GM10248 (cell line): ENCODE measurements at regions not wholly inside any gene's neighbourhood (a gene's known extent, or its start where the extent isn't known, plus 50 kb on each side); places are given as distances from the start of the nearest gene placed in this dataset.

Source experiments
- CTCF ChIA-PET: fragments of 300-600 bp; sonication (Branson Sonifier 250); formaldehyde crosslinking; extraction: SDS; loops from one replicate; lab custom pipeline; 2021; ENCODE audit warnings: antibody characterized with exemption; lab: Yijun Ruan, JAX
- POLR2A ChIA-PET: fragments of 350-650 bp; sonication (Branson Sonifier 250); formaldehyde crosslinking; extraction: SDS; loops from one replicate; lab custom pipeline; 2020; ENCODE audit warnings: antibody characterized with exemption; lab: Yijun Ruan, JAX
- DNase-seq: peaks from one replicate; pipeline ENCODE4 v3.0.0; 2012; ENCODE audit errors: extremely low spot score
- CTCF ChIP-seq: IDR thresholded peaks from 2 replicates; pipeline ENCODE4 v1.5.1; 2012; ENCODE audit warnings: mild to moderate bottlenecking, low read depth; ENCODE audit errors: extremely low read depth, missing control alignments, control extremely low read depth

DNA sequence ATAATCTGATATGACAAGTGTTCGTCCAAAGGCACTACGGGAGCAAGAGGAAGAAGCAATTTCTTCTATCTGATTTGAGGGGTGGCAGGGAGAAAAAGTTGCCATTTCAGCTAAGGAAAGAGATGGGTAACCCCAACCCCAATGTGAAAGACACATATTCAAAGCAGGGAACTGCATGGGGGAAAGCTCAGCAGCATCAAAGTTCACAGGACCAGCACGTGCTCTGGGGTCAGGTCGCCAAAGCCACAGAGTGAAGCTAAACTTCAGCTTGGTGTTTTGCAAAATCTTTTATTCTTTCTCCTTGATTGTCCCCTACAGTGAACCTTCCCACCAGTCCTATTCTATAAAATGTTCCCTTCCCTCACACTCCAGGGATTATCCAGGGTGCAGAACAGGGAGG lies 112.8 kb upstream of the PPP2R2D start:
- no peak for TF ChIP-seq CTCF
- ChIA-PET CTCF (interaction anchor here (0.8 to 3.7 kb wide), 5 partner anchors 14 to 334 kb away, joined by 3 to 16 read pairs (median 3); no protein-coding TSS in a partner anchor), POLR2A (no interaction called here)
- DNase-seq, result no peak

- ChIA-PET CTCF (interaction anchor here (1.3 to 3.7 kb wide), 2 partner anchors 87 to 334 kb away, joined by 3 to 16 read pairs; no protein-coding TSS in a partner anchor), POLR2A (no interaction called here)
- no peak for TF ChIP-seq CTCF
- no peak for DNase-seq
Observed at GRCh38 chr10:131788386-131788785, 112.4 kb upstream of the PPP2R2D start.

- ChIA-PET CTCF (interaction anchor here (3.7 kb wide), 1 partner anchor 335 kb away, joined by 16 read pairs; no protein-coding TSS in a partner anchor), POLR2A (no interaction called here)
- no peak for DNase-seq
- no peak for TF ChIP-seq CTCF
Observed at GRCh38 chr10:131789516-131789915, 111.3 kb upstream of the PPP2R2D start.

- no peak for DNase-seq
- CTCF ChIA-PET, result no interaction called here
- TF ChIP-seq CTCF, result no peak
- POLR2A ChIA-PET, result no interaction called here
Observed at GRCh38 chr10:131790021-131790420, 110.8 kb upstream of the PPP2R2D start.

- ChIA-PET POLR2A (no interaction called here), CTCF (no interaction called here)
- DNase-seq, result no peak
- TF ChIP-seq CTCF, result no peak
Observed at GRCh38 chr10:131792011-131792651, 108.7 kb upstream of the PPP2R2D start.

GRCh38 chr10:131792809-131793208 lies 108.0 kb upstream of the PPP2R2D start:
- POLR2A ChIA-PET, result no interaction called here
- CTCF ChIA-PET, result no interaction called here
- TF ChIP-seq CTCF, result no peak
- no peak for DNase-seq
